ENCODE measurements at regions not wholly inside any gene's neighbourhood (a gene's known extent, or its start where the extent isn't known, plus 50 kb on each side); places are given as distances from the start of the nearest gene placed in this dataset.

GRCh38 chr2:138066841-138067240 is 102.6 kb downstream of the HNMT start:
- TF ChIP-seq CTCF (IDR thresholded peaks at IDR 0.05; ENCODE audit: low read length) (no peak), EZH2 (IDR thresholded peaks at IDR 0.05; ENCODE audit: borderline replicate concordance, low read length) (no peak)
